WTC11 (cell line): ENCODE measurements at regions not wholly inside any gene's neighbourhood (a gene's known extent, or its start where the extent isn't known, plus 50 kb on each side); places are given as distances from the start of the nearest gene placed in this dataset.

ENCODE experiments used
- AFF4 ChIP-seq: sonication (generic); formaldehyde crosslinking; IDR thresholded peaks from 2 replicates; pipeline ENCODE4 v1.8.1; 2023; ENCODE audit warnings: mild to moderate bottlenecking, missing genetic modification reagents, borderline replicate concordance
- ATF1 ChIP-seq: sonication (generic); formaldehyde crosslinking; IDR thresholded peaks from 2 replicates; pipeline ENCODE4 v1.8.1; 2023; ENCODE audit warnings: mild to moderate bottlenecking, moderate library complexity, missing genetic modification reagents
- ATF3 ChIP-seq: sonication (generic); formaldehyde crosslinking; conservative IDR thresholded peaks from 2 replicates; pipeline ENCODE4 v1.8.1; 2022; ENCODE audit warnings: mild to moderate bottlenecking, missing genetic modification reagents
- CREM ChIP-seq: sonication (generic); formaldehyde crosslinking; IDR thresholded peaks from 2 replicates; pipeline ENCODE4 v1.8.1; 2022; ENCODE audit warnings: mild to moderate bottlenecking, missing genetic modification reagents, moderate library complexity
- CTCF ChIP-seq: fragments of 200-600 bp; IDR thresholded peaks from 2 replicates; pipeline ENCODE4 v1.8.0; 2022; ENCODE audit warnings: antibody characterized with exemption
- E2F5 ChIP-seq: sonication (generic); formaldehyde crosslinking; IDR thresholded peaks from 2 replicates; pipeline ENCODE4 v1.8.1; 2022; ENCODE audit warnings: mild to moderate bottlenecking, moderate library complexity, missing genetic modification reagents
- ELF4 ChIP-seq: sonication (generic); formaldehyde crosslinking; IDR thresholded peaks from 2 replicates; pipeline ENCODE4 v1.8.1; 2022; ENCODE audit warnings: low read depth, mild to moderate bottlenecking, moderate library complexity, missing genetic modification reagents
- ESRRA ChIP-seq: sonication (generic); formaldehyde crosslinking; IDR thresholded peaks from 2 replicates; pipeline ENCODE4 v1.8.1; 2022; ENCODE audit warnings: mild to moderate bottlenecking, missing genetic modification reagents, borderline replicate concordance
- FOXJ3 ChIP-seq: sonication (generic); formaldehyde crosslinking; IDR thresholded peaks from 2 replicates; pipeline ENCODE4 v1.9.0; 2021; ENCODE audit warnings: missing genetic modification reagents, mild to moderate bottlenecking, borderline replicate concordance
- GRHL2 ChIP-seq: fragments of 250-450 bp; sonication (Bioruptor Pico); IDR thresholded peaks from 2 replicates; pipeline ENCODE4 v1.8.0; 2022; ENCODE audit warnings: mild to moderate bottlenecking, moderate library complexity; ENCODE audit not compliant: insufficient replicate concordance, severe bottlenecking
- MLX ChIP-seq: sonication (generic); formaldehyde crosslinking; IDR thresholded peaks from 2 replicates; pipeline ENCODE4 v1.8.1; 2023; ENCODE audit warnings: mild to moderate bottlenecking, missing genetic modification reagents, moderate library complexity
- ZNF121 ChIP-seq: sonication (generic); formaldehyde crosslinking; IDR thresholded peaks from 2 replicates; pipeline ENCODE4 v1.8.0; 2023; ENCODE audit warnings: missing genetic modification reagents
- ZNF281 ChIP-seq: sonication (generic); formaldehyde crosslinking; IDR thresholded peaks from 2 replicates; pipeline ENCODE4 v1.8.0; 2023; ENCODE audit warnings: mild to moderate bottlenecking, missing genetic modification reagents

- TF ChIP-seq E2F5 (CRISPR knock-in tag) (no peak), FOXJ3 (no peak), CTCF (no peak), ELF4 (no peak), ATF1 (no peak), CREM (CRISPR knock-in tag) (no peak), GRHL2 (CRISPR knock-in tag) (no peak), ZNF281 (no peak), AFF4 (CRISPR knock-in tag) (no peak), ATF3 (CRISPR knock-in tag) (no peak), ZNF121 (CRISPR knock-in tag) (no peak), MLX (CRISPR knock-in tag) (no peak), ESRRA (CRISPR knock-in tag) (no peak)
Measured at GRCh38 chr11:106353031-106353430, 275.6 kb downstream of the AASDHPPT start.
